ENCODE measurements at regions not wholly inside any gene's neighbourhood (a gene's known extent, or its start where the extent isn't known, plus 50 kb on each side); places are given as distances from the start of the nearest gene placed in this dataset.

DNA sequence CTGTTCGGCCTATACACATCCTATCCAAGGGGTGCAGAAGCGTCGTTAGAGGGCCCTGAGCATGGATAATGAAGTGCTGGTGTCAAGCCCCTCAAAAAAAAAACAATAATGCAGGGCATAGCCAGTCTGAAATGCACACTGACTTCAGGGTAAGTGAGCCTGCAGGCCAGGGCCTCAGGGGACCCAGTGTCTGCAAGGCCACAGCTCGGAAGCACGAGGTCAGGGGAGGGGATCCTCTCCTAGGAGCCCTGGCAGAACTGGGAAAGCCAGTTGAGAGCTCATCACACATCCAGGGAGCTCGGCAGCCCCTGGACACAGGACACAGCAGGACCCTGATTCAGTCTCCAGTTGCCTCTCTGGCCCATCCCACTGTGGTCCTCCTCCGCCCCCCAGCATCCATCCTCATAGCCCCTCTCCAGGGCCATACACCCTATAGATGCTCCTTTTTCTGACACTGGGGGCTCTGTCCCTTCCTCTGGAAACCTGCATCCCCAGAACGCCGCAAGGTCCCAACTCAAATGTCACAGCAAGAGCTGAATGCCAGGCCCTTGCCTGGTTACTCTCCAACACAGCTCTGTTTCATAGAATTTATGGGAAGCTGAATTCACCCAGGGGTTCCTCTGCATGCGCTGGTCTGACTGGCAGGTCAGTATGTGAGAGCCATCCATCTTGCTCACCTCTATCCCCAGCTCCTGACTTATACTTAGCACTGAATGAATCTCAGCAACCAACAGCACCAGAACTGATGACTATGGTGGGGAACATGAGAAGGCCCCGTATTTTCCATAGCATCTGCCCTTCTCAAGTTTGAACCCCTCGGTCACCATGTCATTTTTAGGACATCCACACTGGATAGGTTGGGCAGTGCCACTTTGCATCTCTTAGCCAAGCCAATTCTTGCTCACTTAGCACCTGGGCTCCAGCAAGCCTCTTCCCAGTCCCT is 717.0 kb upstream of the IGFBP3 start:
- TF ChIP-seq, protein P1, sequence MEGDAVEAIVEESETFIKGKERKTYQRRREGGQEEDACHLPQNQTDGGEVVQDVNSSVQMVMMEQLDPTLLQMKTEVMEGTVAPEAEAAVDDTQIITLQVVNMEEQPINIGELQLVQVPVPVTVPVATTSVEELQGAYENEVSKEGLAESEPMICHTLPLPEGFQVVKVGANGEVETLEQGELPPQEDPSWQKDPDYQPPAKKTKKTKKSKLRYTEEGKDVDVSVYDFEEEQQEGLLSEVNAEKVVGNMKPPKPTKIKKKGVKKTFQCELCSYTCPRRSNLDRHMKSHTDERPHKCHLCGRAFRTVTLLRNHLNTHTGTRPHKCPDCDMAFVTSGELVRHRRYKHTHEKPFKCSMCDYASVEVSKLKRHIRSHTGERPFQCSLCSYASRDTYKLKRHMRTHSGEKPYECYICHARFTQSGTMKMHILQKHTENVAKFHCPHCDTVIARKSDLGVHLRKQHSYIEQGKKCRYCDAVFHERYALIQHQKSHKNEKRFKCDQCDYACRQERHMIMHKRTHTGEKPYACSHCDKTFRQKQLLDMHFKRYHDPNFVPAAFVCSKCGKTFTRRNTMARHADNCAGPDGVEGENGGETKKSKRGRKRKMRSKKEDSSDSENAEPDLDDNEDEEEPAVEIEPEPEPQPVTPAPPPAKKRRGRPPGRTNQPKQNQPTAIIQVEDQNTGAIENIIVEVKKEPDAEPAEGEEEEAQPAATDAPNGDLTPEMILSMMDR (IDR thresholded peaks at IDR 0.05), result no peak
- TF ChIP-seq POLR2A (IDR thresholded peaks at IDR 0.05), result no peak
